NCI-H774 (cell line): ENCODE measurements at regions not wholly inside any gene's neighbourhood (a gene's known extent, or its start where the extent isn't known, plus 50 kb on each side); places are given as distances from the start of the nearest gene placed in this dataset.
"Not testable (repeated sequence)": the region's sequence is repeated elsewhere in the genome, so short reads cannot be mapped to it uniquely, and the experiment has no call there.

ENCODE experiments used
- DNase-seq: peaks from one replicate; lab custom pipeline; 2025; lab: John Stamatoyannopoulos, UW

DNA sequence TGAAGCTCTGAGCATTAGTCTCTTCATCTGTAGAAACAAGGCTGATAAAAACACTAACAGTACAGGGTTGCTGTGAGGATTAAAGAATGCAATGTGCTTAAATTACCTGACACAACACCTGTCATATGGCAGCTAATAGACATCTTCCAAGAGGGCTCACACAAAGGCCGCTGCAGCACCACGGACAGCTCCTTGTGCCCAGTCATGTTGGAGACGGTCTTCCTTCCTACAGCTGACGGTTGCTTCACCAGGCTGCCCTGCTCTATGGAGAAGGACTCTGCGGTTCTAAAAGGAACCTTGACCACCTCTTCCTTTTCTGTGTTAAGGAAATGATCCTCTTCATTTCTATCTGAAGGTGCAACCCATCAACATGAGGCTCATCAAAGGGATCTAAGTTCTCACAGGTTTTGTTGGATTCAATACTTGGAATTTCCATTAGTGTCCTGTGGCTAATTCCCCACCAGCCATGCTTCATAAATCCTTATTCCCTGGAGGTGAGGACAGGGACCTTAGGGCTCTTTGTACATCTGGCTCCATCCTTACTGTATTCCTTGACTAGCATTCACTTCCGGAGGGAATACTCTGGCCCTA, 138.9 kb upstream of the CES5A start:
- no peak for DNase-seq

DNA sequence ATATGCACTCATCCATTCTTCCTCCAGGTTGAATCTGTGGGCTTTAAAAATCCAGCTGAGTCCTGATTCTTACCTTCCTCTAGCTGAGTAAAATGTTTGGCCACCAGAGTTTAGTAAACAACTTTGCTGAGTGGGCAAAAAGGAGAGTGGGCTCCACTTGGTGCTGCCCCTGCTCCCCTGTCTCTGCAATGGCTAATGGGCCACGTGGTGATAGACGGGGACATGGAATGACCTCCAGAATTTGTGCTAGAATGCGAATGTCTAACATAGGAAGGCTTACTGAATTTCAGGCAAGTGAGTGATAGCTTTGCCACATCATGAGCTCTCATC, 137.3 kb upstream of the CES5A start:
- DNase-seq: no peak

DNA sequence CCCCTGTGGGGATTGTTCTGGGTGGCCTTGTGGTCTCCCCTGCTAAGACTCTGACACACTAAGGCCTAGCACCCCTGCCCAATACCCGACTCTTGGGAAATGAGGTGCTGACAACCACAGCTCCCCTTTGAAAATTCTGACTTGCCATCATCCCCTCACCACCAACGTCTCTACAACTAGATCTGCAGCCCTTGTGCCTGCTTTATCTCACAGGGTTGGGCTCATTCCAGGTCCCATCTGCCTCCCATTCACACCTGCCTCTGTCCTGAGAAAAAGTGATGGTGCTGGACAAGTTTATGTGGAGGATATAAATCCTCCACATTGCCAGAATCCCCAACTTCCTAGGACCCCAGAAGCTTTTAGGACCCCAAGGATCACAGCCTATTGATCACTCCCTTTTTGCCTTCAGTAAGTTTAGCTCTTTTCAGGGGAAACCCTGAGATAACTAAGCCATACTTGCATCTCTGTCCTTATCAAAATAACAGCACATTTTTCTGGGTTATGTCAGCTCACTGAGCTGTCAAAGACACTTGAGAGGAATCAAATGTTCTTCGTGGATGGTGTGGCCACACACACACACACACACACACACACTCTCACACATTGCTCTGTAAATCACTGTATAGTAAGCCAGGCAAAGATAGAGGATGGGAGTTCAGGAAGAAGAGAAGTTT, 136.8 kb upstream of the CES5A start:
- DNase-seq: no peak

DNA sequence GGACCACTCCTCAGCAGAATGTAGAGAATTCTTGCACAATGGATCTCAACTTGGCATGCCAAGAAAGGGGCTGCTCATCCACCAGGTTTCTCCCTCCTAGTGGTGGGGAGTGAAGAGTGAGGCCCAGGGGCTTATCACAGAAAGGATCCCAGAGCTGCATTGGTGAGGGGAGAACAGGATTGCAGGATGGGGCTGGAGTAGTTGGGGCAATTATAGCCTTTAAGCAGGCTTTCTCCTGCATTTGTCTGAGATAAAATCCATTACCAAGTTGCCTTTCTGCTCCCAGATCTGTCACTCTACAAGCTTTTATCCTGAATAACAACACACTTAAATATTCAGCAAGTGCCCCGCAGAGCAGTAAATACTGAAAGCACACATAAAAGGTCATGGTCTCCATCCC, 130.8 kb upstream of the CES5A start:
- no peak for DNase-seq

DNA sequence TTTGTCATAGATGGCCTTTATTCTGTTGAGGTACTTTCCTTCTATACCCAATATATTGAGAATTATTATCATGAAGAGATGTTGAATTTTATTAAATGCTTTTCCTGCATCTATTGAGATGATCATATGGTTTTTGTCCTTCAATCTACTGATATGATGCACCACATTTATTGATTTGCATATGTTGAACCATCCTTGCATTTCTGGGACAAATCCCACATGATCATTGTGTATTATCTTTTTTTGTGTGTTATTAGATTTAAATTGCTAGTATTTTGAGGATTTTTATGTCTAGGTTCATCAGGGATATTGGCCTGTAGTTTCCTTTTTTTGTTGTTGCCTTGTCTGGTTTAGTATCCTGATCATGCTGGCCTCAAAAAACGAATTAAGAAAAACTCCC, 124.5 kb upstream of the CES5A start:
- no peak for DNase-seq

DNA sequence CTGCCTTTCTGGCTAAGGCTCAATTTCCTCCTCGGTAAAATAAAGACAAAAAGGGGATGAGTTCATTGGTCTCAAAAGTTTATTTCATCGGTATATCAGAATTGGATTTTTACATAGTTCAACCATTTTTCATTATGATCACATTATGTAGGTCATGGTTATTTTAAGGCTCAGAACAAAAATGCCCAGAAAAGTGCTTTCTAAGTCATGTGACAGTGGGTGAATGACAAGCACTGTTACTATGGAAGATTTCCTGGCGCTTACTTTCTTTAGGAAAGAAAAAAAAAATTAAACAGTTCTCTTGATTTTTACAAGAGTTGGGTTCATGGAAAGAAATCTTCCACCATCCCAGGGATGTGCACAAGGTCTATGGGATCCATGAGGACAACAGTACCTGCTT, 117.9 kb upstream of the CES5A start:
- no peak for DNase-seq

DNA sequence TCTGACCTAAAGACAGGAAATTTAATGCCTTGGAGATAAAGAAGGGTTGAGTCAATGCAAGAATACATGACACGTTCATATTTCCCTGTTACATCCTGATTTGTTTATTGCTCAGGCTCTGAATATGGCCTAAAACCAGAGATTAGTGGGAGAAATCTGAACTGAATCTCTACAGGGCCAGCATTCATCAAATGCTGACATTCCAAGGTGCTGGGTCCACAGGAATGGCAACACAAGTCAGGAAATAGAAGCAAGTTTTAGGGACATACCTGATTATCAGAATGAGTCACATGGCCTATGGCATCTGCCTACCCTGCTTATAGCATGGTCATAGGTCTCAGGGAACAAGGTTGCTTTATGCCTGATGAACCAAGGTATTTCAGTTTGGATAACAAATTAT, 117.4 kb upstream of the CES5A start:
- DNase-seq: no peak

DNA sequence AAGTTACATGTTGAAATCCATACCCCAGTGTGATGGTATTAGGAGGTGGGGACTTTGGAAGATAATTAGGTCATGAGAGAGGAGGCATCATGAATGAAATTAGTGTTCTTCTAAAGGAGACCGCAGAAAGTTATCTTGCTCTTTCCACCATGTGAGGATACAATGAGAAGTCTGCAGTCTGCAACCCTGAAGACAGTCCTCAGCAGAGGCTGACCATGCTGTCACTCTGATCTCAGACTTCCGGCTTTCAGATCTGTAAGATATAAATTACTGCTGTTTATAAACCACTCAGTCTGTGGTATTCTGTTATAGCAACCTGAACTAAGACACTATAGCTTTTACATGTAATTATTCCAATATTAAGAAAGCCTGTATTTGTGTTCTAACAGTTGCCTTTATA, 116.7 kb upstream of the CES5A start:
- no peak for DNase-seq

DNA sequence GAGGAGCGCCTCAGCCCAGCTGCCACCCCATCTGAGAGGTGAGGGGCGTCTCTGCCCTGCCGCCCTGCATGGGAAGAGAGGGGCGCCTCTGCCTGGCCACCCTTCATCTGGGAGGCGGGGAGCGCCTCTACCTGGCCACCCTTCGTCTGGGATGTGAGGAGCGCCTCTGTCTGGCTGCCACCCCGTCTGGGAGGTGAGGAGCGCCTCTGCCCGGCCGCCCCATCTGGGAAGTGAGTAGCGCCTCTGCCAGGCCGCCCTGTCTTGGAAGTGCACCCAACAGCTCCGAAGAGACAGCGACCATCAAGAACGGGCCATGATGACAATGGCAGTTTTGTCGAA, 114.4 kb upstream of the CES5A start:
- DNase-seq: no peak

DNA sequence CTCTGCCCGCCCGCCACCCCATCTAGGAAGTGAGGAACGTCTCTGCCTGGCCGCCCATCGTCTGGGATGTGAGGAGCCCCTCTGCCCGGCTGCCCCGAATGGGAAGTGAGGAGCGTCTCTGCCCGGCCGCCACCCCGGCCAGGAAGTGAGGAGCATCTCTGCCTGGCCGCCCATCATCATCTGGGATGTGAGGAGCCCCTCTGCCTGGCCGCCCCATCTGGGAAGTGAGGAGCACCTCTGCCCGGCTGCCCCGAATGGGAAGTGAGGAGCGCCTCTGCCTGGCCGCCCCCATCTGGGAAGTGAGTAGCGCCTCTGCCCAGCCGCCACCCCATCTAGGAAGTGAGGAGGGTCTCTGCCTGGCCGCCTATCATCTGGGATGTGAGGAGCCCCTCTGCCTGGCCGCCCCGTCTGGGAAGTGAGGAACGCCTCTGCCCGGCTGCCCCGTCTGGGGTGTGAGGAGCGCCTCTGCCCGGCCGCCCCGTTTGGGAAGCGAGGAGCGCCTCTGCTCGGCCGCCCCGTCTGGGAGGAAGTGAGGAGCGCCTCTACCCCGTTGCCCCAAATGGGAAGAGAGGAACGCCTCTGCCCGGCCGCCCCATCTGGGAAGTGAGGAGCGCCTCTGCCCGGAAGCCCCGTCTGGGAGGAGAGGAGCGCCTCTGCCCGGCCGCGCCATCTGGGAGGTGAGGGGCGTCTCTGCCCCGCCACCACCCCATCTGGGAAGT, 113.8 kb upstream of the CES5A start:
- not testable (repeated sequence) for DNase-seq

DNA sequence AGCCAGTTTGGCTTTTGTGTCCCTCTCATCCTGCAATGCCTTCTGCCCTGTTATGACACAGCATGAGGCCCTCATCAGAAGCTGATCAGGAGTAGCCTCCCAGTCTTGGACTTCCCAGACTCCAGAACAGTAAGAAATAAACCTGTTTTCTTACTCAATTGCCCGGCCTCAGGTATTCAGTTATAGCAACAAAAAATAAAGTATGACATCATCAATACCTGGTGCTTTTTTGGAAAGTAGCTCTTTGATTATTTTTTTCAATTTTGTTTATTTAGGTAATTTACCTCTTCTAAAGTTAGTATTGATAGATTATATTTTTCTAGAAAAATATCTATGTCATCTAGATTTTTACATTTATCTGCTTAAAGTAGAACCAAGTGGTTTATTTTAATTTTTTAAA, 112.8 kb upstream of the CES5A start:
- DNase-seq: no peak

DNA sequence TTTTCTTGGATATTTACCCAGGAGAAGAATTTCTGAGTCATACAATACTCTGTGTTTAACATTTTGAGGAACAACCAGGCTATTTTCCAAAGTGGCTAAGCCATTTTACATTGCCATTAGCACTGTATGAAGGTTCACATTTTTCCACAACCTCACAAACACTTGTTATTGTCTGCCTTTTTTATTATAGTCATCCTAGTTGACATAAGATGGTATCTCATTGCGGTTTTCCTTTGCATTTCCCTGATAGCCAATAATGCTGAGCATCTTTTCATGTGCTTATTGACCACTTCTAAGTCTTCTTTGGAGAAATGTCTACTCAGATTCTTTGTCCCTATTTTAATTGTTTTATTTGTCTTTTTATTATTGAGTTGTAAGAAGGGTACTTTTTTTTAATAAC, 107.4 kb upstream of the CES5A start:
- DNase-seq: no peak

DNA sequence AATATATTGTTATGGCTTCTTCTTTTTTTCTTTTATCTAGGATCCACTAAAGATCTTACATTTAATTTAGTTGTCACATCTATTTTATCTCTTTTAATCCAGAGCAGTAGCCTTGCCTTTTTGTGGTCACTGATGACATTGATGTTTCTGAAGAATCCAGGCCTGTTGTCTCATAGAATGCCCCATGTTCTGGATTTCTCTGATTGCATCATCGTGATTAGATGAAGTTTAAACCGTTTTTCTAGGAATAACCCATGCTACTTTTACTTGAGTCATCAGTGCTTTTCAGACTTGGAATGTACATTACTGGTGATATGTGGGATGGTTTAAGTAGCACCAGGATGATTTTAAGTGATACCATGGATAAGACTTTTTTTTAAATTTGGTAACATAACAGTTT, 106.4 kb upstream of the CES5A start:
- DNase-seq: no peak

DNA sequence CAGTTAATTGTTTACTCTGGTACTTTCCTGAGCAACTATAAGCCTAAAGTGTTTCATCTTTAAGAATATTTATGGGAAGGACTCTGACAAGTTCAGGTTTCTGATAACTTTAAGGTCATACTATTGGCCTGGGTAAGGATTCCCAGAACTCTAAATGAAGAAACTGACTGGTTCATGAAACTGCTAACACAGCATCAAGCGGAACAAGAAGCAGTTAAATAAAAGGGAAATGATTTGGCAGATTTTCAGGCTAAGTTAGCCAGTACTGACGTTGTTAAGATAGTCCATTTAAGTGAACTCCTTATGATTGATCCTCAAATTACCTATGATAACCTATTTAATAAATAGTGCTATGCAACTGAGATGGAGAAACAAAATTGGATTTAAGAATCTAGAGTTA, 101.6 kb upstream of the CES5A start:
- DNase-seq: no peak

DNA sequence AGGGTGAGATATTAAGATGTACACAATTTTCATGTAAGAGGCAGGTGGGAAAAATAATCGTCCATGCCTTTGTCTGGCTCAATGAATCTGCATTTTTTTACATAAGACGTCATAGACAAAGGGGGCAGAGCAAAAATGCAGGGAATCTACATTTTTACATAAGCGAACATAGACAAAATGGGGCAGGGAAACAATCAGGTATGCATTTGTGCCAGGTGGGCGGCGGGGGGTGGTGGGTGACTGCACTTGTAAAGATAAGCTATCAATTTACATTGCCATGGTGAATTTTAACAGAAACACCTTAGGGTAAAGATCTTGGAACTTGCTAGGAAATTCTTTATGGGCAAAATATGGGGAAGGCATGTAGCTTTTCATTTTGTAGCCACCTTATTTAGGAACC, 96.3 kb upstream of the CES5A start:
- no peak for DNase-seq

DNA sequence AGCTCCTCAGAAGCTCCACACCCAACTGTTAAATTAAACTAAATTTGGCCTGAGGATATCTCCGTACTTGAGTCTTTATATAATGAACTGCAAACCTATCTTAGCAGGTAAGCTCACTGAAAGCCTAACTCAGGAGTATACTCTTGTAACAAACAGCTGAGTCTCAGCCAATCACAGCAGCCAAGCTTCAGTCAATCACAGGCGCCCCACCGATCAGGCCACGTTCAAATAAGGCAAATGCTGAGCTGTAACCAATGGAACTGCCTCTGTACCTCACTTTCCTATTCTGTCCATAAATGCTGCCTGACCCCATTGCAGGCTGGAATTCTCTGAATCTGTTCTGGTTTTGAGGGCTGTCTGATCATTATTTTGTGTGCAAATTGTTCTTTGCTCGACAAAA, 93.0 kb upstream of the CES5A start:
- DNase-seq: no peak

DNA sequence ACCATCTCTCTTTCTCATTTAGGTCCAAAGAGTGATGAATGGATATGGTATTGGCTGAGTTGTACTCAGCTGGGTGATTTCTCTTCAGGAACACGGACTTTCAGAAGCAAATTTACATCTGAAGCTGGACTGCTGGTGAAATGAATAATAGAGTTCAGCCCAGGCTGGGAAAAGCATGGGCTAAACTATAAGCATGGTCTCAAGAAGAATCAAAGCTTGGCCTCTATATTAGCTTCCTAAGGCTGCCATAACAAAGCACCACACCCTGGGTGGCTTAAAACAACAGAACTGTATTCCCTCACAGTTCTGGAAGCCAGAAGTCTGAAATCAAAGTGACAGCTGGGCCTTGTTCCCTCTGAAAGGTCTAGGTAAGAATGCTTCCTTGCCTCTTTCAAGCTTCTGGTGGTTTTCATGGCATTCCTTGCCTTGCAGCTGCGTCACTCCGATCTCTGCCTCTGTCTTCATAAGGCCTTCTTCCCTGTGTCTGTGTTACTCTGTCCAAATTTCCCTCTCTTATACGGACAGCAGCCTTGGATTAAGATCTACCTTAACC, 89.8 kb upstream of the CES5A start:
- no peak for DNase-seq

DNA sequence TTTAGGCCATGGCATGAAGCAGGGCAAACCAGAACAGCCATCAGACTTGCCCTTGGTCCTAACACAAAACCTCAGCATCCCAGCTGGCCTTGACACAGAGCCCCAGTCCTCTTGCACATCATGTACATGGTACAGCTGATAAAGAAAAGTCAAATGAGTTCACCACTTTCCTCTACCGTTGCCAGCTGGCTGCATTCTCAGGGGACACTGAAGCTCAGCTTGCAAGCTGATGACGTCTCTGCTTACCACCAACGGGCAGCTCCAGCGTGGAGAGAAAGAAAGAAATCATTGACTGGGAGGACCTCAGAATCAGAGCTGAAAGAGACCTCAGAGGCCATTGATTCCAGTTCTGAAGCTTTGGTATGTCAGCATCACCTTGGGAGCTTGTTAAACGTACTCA, 80.7 kb upstream of the CES5A start:
- DNase-seq: no peak

DNA sequence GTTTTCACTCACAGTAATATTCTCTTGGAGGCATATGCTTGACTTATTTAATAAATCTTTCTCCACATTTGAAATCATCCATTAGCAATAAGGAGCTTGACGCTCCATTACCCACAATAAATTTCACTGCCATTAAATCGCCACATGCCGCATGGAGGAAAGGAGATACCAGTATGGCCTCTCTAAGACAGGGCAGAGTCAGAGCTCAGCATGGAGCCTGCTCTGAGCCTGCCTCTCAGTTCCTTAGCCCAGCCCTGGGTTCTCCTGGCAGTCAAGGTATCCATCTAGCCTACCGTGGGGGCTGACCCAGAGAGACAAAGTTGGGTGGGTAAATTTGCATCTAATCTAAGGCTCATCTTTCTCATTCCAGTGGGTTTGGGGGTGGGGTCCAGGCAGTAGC, 80.3 kb upstream of the CES5A start:
- DNase-seq: no peak

DNA sequence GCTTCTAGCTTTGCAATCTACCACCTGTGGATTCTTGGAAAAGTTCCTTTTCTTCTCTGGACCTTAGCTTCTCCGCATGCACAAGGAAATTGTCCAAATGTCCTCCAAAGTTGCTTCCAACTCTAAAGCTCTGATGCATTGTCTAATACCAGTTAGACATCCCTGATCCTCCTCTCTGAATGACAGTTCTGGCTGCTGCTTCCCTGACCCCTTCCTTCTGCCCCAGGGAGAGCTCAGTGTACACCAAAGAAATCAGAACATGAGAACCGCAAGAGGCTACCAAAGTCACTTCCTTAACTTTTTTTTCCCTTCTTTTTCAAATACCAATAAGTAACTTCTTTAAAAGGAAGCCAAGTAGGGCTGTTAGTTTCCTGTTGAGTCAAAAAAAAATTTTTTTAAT, 79.7 kb upstream of the CES5A start:
- DNase-seq: no peak

DNA sequence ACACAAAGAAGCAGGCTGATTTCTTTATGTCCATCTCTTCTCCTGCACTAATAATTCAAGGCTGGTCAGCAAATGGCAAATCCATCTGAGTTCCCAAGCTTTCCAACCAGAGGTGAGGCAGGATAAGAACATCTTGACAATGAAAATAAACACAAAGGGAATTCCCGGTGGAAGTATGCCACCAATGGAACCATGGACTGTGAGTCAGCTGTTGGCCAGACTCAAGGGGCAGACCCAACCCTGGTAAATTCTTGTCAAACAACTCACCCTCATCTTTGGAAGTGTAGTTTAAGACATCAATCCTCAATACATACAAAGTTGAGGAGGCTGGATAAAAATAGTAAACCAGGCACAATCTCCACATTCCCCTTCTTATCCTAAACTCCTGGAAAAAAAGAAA, 74.3 kb upstream of the CES5A start:
- no peak for DNase-seq

DNA sequence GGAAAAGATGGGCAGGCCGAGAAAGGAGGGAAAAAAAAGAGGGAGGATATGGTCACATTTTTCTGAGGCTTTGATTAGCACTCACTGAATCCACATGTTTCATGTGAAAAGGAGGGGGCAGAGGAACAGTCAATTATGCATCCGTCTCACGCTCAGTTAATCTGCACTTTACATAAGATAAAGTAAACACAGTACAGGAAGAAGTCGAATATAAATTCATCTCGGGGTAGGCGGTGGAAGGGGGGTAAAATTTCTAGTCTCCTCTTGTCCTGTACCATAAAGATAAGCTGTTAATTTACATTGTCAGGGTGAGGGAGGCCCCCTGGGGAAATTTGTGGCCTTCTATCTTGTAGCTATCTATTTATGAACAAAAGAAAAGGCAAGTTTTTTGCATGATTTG, 73.1 kb upstream of the CES5A start:
- DNase-seq: no peak

DNA sequence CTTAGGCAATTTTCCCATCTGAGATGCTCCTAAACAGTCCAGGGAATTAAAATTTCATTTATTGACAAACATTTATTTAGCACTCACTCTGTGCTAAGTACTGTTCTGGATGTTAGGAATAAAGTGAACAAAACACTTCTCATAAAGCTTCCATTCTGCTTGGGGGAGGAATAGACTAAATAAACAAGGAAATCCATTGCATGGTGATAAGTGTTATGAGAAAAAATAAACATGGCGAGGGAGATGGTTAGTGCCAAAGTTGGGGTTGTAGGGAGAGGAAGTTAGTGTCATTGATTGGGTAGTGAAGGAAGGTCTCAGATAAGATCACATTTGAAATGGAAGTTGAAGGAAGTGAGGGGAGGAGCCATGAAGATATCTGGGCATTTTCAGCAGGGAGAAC, 72.2 kb upstream of the CES5A start:
- DNase-seq: no peak

DNA sequence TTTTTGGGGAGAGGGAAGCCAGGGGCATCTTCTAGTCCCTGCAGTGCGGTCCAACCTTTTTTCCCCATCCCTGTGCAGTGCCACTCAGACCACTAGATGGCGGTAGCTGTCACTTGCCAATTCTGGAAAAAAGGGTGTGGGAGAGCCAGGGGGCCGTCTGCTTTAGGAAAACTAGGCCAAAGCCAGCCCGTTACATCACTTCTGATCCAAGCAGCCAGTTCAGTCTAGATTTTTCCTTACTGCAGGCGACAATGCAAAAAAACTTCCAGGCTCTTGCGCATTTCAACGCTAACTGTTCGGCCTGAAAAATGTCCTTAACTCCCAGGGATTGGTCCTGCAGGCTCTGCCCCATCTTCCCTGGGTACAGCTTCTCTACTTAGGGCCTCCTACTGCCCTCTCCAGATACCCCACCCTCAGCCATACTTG, 69.2 kb upstream of the CES5A start:
- peak; percentile 58 for DNase-seq
